HG02870 (cell line): ENCODE measurements at regions not wholly inside any gene's neighbourhood (a gene's known extent, or its start where the extent isn't known, plus 50 kb on each side); places are given as distances from the start of the nearest gene placed in this dataset.

Experiments used
- ATAC-seq: cut with Tn5 transposase; IDR thresholded peaks from one replicate; pipeline ENCODE4 v1.9.1; 2021; ENCODE audit warnings: mild to moderate bottlenecking, moderate library complexity; ENCODE audit not compliant: unreplicated experiment

- ATAC-seq: no peak
Observed at GRCh38 chr13:62290542-62290941, 874.9 kb upstream of the PCDH20 start.

- ATAC-seq: no peak
Observed at GRCh38 chr13:62287764-62288163, 872.1 kb upstream of the PCDH20 start.

GRCh38 chr13:62280590-62280989, 864.9 kb upstream of the PCDH20 start:
- ATAC-seq: no peak

GRCh38 chr13:62278271-62278670, 862.6 kb upstream of the PCDH20 start:
- ATAC-seq: no peak

- ATAC-seq: no peak
Observed at GRCh38 chr13:62251734-62252133, 836.1 kb upstream of the PCDH20 start.

- no peak for ATAC-seq
Observed at GRCh38 chr13:62250501-62251201, 835.0 kb upstream of the PCDH20 start.

- ATAC-seq: no peak
Observed at GRCh38 chr13:62246581-62246980, 830.9 kb upstream of the PCDH20 start.

GRCh38 chr13:62243106-62243505, 827.5 kb upstream of the PCDH20 start:
- ATAC-seq: no peak

GRCh38 chr13:62234780-62235440, 819.3 kb upstream of the PCDH20 start:
- ATAC-seq: no peak

GRCh38 chr13:62210951-62211350, 795.3 kb upstream of the PCDH20 start:
- ATAC-seq: no peak

- peak; percentile 53 for ATAC-seq
Observed at GRCh38 chr13:62209529-62209928, 793.9 kb upstream of the PCDH20 start.

- ATAC-seq: no peak
Observed at GRCh38 chr13:62207388-62207787, 791.7 kb upstream of the PCDH20 start.

- ATAC-seq: no peak
Observed at GRCh38 chr13:62206165-62206564, 790.5 kb upstream of the PCDH20 start.

- no peak for ATAC-seq
Observed at GRCh38 chr13:62205273-62205672, 789.6 kb upstream of the PCDH20 start.

- no peak for ATAC-seq
Observed at GRCh38 chr13:62194371-62194770, 778.7 kb upstream of the PCDH20 start.

GRCh38 chr13:62193919-62194318, 778.3 kb upstream of the PCDH20 start:
- no peak for ATAC-seq

GRCh38 chr13:62185631-62186255, 770.1 kb upstream of the PCDH20 start:
- no peak for ATAC-seq

GRCh38 chr13:62176051-62176450, 760.4 kb upstream of the PCDH20 start:
- ATAC-seq: no peak

GRCh38 chr13:62173958-62174357, 758.3 kb upstream of the PCDH20 start:
- ATAC-seq: no peak

- ATAC-seq: no peak
Observed at GRCh38 chr13:62171697-62172096, 756.0 kb upstream of the PCDH20 start.

GRCh38 chr13:62168891-62169290, 753.2 kb upstream of the PCDH20 start:
- no peak for ATAC-seq

GRCh38 chr13:62167650-62168172, 752.1 kb upstream of the PCDH20 start:
- ATAC-seq: no peak
